Left renal cortex interstitium (tissue), 4 donors: ENCODE measurements at regions not wholly inside any gene's neighbourhood (a gene's known extent, or its start where the extent isn't known, plus 50 kb on each side); places are given as distances from the start of the nearest gene placed in this dataset.

Experiments used
- DNase-seq, 4 donors: peaks; one replicate each; pipeline ENCODE4 v3.0.0-alpha.2; 2013; ENCODE audit warnings: low read depth in 4 of 4, low spot score in 2 of 4, missing footprints in 1 of 4

DNA sequence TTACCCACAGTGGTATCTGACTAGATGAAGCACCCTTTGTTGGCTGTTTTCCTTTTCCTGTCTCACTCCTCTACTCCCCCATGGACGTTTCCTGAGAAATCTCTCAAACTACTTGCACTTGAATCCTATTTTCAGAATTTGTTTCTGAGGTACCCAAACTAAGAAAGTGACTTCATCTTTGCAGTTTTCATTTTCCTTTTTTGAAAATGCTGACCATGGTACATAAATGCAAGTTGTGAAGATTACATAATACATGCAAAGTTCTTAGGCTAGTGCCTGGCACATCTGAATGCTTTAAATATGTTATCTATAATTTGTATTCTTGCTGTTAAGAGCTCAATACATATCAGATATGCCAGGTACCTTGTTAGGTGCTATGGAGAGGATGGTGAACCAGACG is 644.7 kb upstream of the TENM4 start:
- no peak for DNase-seq

DNA sequence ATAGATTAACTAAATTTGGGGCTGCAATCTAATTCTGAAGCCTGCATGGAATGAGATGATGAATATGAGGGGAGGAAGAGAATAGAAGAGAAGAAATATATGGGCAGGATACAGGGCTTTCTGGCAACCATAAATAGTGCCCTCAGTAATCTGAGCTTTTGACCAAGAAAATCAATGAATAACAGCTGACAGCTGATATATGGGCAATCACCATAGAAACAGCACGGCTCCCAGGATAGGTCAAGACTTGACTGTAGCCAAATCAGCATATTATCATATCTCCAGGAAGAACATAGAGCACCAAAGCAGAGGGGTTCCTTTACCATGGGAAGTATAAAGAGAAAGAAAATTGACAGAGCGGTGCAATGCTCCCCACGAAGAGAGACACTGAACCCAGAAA is 643.8 kb upstream of the TENM4 start:
- DNase-seq: no peak

DNA sequence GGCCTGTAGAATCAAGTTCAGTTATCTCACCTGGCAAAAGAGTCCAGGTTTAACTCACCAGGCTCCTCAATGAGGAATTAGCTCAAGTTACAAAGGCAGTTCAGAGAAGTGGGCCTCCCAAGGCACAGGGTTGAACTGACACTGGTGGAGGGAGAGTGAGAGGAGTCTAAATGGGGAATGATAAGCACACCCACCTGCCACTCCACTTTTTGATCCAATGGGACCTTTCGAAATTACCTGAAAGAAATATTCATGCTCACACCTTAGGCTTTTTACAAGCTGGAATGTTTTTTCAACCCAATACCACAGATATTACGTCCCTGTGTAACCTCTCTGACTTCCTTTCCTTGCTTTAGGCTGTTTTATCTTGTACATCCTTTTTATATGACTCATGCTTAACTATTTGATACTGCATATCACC is 642.7 kb upstream of the TENM4 start:
- no peak for DNase-seq

DNA sequence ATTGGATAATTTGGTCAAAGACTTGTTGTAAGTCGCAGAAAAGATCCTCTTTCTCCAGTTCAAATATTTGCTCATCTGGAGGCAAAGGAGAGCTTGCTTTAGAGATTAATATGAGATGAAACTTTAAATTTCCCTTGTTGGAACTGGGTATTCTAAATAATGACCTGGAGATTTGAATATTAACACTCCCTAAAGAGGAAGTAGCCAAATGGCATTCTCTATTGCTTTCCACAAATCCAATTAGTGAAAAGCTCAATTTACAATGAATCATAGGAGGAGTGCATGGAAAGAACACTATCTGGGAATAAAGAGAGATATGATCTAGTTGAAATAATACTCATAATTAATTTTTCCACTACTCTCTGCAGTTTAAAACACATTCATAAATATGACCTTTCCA is 641.6 kb upstream of the TENM4 start:
- DNase-seq: no peak

DNA sequence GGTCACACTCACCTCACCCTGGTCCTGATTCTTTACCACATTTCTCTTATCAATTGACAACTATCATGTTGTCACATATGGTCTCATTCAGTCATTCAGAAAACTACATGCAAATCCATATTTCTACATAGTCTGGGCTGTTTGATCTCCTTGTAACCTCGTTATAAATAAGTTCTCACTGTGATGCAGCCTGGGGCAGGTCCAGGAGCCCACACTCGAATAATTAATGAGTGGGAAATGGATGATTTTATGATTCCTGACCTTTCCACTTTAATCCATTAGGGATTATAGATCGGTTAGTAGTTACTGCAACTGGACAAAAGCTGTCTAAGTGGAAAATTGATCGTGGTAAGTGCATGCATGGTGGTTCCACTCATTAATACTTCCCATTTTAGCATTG is 636.3 kb upstream of the TENM4 start:
- DNase-seq: no peak

DNA sequence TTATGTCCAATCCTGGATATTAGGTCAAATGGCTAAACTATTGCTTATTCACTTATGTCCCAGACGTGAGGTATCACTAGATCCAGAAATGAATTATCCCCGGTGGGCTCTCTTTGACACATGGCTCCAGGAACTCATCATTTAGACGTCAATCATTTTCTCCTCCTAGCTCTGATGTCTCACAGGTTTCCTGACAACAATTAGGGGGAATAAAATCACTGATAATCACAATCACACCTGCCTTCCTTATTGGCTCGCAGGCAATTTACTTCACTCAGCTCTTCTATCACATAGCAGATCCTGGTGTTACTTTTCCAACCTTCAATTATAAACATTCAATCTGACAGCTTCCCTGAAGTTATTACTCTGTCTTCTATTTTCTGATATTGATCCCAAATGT is 634.0 kb upstream of the TENM4 start:
- no peak for DNase-seq

DNA sequence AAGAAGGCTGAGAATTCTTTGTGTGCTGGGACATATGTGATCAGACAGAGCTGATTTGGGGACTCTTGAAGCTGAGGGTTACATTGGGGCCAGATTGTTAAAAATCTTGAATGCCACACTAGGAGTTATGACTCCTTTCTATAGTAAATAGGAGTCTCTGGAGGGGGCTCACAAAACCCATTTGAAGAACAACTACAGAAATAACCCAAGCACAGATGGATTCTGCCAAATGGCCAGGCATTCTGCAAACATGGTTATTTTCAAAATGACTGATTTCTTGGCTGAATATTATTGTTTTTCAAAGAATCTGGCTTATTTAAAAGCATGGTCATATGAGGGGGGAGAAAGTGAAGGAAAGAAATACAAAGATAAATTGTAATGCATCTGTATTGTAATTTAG is 625.5 kb upstream of the TENM4 start:
- DNase-seq: no peak

DNA sequence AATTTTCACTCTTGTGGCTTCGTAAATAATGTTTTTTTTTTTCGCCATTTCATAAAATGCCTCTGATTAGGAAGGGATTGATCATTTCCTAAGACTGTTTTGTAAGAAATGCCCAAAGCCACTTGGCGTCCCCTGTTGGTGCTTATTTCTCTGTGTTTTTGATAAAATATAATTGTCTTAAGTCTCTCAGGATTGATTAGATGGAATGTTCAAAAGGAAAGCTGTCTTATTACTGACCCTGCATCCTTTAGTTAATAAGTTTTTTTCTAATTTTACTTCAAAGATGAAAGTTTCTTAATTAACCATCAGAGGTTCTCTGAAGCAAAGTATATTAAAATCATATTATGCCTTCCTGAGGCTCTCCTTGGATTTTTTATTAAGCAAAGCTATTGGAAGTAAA is 624.3 kb upstream of the TENM4 start:
- no peak for DNase-seq

DNA sequence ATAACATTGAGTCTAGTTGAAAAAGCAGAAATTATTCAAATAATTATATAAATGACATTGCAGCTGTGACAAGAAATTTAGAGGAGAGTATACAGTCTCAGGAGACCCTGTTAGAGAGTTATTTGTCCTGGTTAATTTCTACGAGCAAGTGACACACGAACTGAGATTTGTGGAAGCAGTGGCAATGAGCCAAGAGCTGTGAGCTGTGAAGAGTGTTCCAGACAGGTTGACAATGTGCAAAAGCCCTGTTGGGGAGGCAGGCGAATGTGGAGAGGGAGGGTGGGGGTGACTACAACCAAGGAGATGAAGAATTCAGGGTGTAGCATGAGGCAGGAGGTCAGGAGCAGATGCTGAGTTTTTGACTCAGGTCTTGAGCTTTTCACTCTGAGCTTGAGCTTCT is 620.2 kb upstream of the TENM4 start:
- no peak for DNase-seq

DNA sequence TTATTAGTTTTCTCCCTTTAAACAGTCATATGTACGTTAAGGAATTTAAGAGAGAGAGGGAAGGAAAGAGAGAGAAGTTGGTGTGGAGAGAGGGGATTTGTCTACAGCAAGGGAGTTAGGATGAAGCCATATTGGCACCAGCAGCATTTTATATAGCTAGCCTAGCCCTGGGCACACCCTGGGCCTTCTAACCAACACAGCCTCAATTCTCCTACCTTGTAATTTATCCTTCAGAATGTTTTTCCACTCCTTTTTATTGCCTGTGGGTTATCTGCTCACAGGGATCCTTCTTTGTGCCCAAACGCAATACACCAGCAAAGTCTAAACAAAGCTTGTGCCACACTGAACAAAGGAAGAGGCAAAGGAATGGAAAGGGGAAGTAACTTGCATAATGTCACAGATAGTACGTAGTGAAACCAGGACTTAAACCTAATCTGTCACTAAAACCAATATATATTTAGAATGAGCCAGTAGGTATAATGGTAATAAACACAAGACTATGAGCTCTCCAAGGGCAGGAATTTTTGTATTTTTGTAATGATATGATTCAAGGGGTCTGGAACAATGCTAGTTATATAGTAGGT is 613.8 kb upstream of the TENM4 start:
- DNase-seq: no peak

DNA sequence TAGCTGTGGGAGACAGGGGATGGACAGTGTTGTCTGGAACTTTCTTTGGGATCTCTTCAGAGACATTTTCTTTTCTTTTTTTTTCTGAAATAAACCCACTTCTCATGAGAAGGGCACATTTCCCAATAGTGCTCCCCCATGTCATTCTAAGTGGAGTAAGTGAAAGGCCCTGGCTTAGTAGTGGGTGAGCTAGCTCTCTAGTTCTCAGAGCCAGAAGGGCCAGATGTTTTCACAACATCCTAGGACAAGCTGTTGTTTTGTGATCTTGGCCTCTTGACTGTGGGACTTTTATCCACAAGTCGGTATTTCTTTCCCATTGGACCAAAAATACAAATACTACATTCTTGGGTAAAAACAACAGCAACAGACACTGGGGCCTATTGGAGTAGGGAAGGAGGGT is 607.7 kb upstream of the TENM4 start:
- DNase-seq: no peak

DNA sequence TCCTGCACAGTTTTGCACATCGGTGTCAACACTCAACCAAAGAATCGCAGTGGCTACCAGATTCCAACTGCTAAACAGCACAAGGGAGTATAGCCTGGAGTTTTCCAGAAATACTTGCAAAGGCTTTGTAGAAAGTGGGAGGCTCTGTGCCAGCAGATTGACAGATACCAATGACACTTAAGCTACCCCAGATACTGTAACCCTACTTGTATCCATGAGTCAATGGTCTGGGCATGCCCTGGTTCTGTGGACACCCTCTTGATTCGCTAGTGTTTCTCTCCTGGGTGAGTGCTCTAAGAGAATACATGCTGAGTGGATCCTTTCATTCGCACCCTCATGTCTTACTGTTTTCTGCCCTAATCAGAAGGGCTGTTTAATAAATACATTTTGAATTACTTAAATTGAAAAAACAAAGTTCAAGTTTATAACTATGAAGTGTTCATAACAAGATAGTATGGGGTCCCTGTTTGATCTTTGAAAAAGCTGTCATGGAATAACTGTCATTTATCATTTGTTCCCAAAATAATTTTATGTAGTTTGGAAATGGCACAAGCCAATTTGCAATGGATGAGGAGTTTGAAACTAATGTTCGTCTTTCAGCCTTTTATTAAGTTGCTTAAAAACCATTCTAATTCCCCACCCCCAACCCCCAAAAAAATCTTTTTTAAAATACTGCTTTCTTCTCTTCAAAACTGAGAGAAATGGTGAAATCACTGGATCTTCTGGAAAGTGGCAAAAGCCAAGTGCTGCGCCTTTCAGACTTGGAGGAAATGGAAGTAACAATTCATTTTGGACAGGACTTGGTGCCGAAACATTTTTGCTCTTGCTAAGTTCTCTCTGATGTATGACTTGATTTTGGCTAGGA is 600.5 kb upstream of the TENM4 start:
- no peak for DNase-seq

DNA sequence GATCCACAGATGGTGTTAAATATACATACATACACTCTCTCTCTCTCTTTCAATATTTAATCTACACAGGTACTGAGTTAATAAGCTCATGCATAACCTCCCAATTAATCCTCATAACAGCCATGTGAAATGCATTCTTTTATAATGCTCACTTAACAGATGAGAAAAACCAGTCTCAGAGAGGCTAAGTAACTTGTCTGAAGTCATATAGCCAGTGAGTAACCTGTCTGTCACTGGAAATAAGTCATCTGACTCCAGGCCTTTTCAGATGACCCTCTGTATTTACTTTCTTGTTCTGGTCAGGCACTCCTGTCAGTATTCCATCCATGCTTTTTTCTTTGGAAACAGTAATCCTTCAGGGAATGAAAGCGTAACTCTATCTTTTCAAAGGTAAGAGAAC is 594.0 kb upstream of the TENM4 start:
- no peak for DNase-seq

DNA sequence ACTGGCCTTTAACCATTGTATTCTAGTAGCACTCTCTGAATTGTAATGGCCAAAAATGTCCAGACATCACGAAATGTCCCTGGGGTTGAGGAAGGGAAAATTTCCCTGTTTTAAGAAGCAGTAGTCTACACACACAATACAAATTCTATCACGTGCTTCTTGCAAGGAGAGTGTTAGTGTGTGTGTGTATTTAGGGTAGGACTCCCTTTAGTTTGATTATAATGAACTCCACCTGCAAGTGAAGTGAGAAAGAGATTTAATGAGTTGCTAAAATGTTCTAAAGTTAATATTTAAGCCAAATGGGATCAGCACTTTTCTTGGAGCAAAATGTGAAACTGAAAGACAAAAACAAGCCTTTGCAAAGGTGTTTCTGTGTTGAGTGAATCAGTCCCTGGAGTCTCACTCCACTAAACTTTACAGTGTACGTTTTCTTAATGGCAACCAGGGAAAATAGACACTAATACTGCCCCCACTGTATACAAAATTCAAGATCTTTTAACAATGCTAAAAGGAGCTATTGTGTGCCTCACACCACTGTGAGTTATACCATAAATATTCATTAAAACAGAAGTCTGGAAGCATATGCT is 590.3 kb upstream of the TENM4 start:
- no peak for DNase-seq

DNA sequence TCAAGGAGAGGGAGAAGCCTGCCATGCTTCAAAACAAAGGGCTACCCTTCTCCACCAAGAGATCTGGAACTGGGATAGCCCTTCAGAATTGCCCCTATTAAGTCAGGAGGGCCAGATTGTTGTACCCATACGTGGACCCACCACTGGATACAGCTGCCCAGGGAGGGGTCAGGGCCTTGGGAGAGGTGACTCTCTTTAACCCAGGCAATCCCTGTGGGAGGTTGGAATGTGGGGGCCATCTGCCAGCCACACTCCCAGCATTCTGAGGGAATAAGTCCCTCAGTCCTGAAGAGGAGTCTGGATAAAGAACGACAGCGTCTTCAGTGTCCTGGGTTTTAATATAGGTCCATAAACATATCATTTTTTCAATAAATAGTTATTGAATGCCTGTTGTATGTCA is 588.2 kb upstream of the TENM4 start:
- DNase-seq: no peak

DNA sequence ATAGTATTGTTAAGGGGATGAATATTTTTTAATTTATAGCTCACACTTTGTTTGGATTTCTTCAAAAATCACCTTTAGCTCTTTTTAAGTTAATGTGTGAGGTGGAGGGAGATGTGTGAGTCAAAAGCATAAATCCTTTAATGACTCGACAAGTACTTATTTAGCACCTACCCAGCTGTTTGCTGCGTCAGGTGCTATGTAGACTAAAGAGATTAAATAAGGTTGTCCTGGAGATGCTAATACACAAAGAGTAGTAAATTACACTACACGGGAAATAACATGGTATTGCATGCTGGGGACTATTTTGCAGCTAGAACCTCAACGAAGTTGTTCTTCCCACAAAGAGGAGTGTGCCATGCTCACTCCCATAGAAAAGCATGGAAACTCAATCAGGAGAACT is 583.3 kb upstream of the TENM4 start:
- no peak for DNase-seq

DNA sequence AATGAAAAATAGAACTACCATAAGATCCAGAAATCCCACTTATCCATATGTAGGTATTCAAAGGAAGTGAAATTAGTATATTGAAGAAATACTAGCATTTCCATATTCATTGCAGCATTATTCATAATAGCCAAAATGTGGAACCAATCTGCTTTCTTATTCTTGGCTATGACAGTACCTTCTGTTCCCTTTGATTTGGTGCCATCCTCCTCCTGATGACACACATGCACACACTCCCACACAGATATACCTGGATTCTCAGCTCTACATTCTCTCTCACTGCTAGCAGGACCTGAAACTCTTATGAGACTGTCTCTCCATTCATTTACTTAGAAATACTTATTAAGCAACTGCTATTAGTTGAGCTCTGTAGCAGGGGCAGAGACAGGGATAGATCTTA is 582.6 kb upstream of the TENM4 start:
- no peak for DNase-seq

DNA sequence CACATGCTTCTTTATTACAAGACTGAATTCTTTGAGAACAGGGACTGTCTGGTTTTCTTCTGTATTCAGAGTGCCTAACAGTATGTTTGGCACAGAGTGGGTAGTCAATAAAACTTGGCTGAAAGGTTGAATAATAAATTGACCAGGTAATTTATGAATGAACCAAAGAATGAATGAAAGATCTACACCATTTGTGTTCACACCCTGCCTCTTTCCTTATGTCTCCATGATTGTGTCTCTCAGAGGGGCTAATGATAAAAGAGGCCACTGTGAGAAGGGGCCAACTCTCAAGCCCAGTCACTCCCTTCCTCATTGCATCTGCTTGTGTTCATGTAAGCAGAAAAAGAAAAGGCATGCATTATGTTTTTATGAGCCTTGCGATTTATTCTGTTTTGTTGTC is 569.7 kb upstream of the TENM4 start:
- DNase-seq: no peak

DNA sequence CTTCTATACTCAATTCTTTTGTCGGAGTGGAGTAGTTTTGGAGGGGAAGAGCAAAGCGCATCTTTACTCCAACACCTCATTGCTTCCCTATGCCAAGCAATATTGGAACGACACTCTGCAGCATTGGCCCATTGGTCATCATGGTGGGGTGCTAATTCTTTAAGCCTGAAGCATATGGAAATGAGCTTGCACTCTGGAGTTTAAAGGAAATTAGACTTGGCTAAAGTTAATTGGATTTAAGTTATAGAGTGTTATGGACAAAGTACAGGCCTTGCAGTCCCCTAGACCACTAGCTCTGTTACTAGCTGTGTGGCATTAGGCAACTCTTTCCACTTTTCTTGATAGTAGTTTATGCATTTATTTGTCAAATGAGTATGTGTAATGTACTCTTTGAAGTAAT is 568.3 kb upstream of the TENM4 start:
- DNase-seq: no peak

DNA sequence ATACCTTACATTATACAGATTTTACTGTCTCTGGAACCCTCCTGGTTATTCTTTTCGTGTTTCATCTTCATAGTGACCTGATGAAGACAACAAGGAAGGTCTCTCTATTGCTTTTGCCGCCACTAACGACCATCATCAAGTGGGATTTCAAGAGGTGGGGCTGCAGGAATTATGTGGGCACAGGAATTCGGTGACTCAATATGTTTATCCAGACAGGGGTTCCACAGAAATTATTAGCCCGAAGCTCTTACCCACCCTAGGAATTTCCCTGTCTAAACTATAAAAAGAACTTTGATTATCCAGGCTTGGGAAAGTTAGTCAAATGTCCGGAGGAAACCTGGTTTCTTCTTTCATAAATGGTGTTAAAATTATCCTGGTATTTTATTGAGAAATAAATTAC is 566.8 kb upstream of the TENM4 start:
- DNase-seq: no peak

DNA sequence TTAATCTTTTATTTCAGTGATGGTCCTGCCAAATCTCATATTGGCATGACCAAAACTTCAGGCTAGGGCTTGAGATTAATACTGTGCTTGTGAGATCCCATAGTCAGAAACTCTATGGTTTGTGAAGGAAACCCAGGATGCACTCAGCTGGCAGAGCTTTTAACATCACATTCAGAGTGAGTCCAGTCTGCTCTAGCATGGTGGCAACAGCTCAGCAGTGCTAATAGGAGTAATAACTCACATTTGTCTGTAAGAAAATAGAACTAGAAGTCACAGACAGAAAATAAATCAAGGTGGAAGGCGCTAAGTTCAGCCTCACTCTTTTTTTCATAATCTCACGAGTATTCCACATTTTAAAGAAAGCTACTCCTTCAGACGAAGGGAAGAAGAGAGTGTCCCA is 549.3 kb upstream of the TENM4 start:
- DNase-seq: no peak

DNA sequence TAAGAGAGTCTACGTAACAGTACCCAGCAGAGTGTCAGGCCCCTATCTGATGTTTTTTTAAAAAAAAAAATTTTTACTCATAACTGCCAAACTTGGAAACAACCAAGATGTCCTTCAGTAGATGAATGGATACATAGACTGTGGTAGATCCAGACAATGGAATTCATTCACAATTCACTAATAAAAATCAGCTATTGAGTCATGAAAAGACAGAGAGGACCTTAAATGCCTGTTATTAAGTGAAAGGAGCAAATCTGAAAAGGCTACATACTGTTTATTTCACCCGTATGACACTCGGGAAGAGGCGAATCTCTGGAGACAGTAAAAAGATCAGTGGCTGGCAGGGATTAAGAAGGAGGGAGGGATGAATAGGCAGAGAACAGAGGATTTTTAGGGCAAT is 541.4 kb upstream of the TENM4 start:
- DNase-seq: no peak
